Osteoblast (primary cell): ENCODE measurements at regions not wholly inside any gene's neighbourhood (a gene's known extent, or its start where the extent isn't known, plus 50 kb on each side); places are given as distances from the start of the nearest gene placed in this dataset.

Source experiments
- DNase-seq: peaks from one replicate; pipeline ENCODE4 v3.0.0; 2011; ENCODE audit warnings: low spot score, mixed read lengths; ENCODE audit not compliant: insufficient read length; ENCODE audit errors: missing footprints
- H2AFZ ChIP-seq: 2 replicates; pipeline ENCODE4 v1.6.0; 2011; ENCODE audit warnings: mild to moderate bottlenecking, low read length
- H3K27ac ChIP-seq: 2 replicates; pipeline ENCODE4 v1.5.1; 2011; ENCODE audit warnings: mild to moderate bottlenecking, low read depth, low read length, moderate library complexity
- H3K27me3 ChIP-seq: 2 replicates; pipeline ENCODE4 v1.6.0; 2012; ENCODE audit warnings: mild to moderate bottlenecking, control low read depth, inconsistent platforms, low read length, moderate library complexity; ENCODE audit not compliant: insufficient read depth
- H3K36me3 ChIP-seq: 2 replicates; pipeline ENCODE4 v1.5.1; 2011; ENCODE audit warnings: mild to moderate bottlenecking, low read length, control low read depth, moderate library complexity; ENCODE audit not compliant: insufficient read depth
- H3K4me1 ChIP-seq: 2 replicates; pipeline ENCODE4 v1.5.1; 2011; ENCODE audit warnings: mild to moderate bottlenecking, low read length, control low read depth, moderate library complexity; ENCODE audit not compliant: insufficient read depth
- H3K4me2 ChIP-seq: 2 replicates; pipeline ENCODE4 v1.6.0; 2011; ENCODE audit warnings: mild to moderate bottlenecking, low read length; ENCODE audit not compliant: insufficient read depth
- H3K4me3 ChIP-seq: fragments of 200-600 bp; sonication (generic); 3 replicates; pipeline ENCODE4 v1.5.1; 2012; ENCODE audit warnings: mild to moderate bottlenecking, low read length, inconsistent platforms; ENCODE audit not compliant: insufficient read depth
- H3K79me2 ChIP-seq: 2 replicates; pipeline ENCODE4 v1.6.0; 2012; ENCODE audit warnings: mild to moderate bottlenecking, low read length, control low read depth, inconsistent platforms; ENCODE audit not compliant: insufficient read depth
- H3K9me3 ChIP-seq: 2 replicates; pipeline ENCODE4 v1.5.1; 2011; ENCODE audit warnings: low read depth, low read length, control low read depth
- H4K20me1 ChIP-seq: 2 replicates; pipeline ENCODE4 v1.6.0; 2012; ENCODE audit warnings: mild to moderate bottlenecking, low read length, control low read depth; ENCODE audit not compliant: insufficient read depth
- CTCF ChIP-seq: IDR thresholded peaks from 2 replicates; pipeline ENCODE4 v1.5.1; 2011; ENCODE audit warnings: mild to moderate bottlenecking, low read depth, low read length, moderate library complexity; ENCODE audit errors: extremely low read depth

- TF ChIP-seq CTCF = no peak
- Histone ChIP-seq H4K20me1 (no peaks in the 10 kb centered on the region), H3K27ac (no peak overlapping the region), H3K27me3 (no peaks in the 10 kb centered on the region), H3K9me3 (no peaks in the 10 kb centered on the region), H3K79me2 (no peaks in the 10 kb centered on the region), H2AFZ (no peak overlapping the region), H3K4me1 (no peaks in the 10 kb centered on the region), H3K4me3 (no peak overlapping the region), H3K4me2 (no peak overlapping the region), H3K36me3 (no peaks in the 10 kb centered on the region)
- DNase-seq = no peak
Observed at GRCh38 chr13:77437267-77437666, 98.2 kb upstream of the SCEL start.

- no peaks in the 10 kb centered on the region for H3K79me2 ChIP-seq
- no peaks in the 10 kb centered on the region for H3K27me3 ChIP-seq
- no peak overlapping the region for H3K4me2 ChIP-seq
- no peaks in the 10 kb centered on the region for H3K9me3 ChIP-seq
- H3K4me3 ChIP-seq = no peak overlapping the region
- H4K20me1 ChIP-seq = no peaks in the 10 kb centered on the region
- no peak for DNase-seq
- H3K27ac ChIP-seq = no peak overlapping the region
- no peak for TF ChIP-seq CTCF
- H2AFZ ChIP-seq = no peak overlapping the region
- H3K4me1 ChIP-seq = no peaks in the 10 kb centered on the region
- no peaks in the 10 kb centered on the region for H3K36me3 ChIP-seq
Observed at GRCh38 chr13:77434289-77434688, 101.2 kb upstream of the SCEL start.

GRCh38 chr13:77431449-77431848, 104.1 kb upstream of the SCEL start:
- Histone ChIP-seq H3K4me3 (no peak overlapping the region), H3K79me2 (no peaks in the 10 kb centered on the region), H3K36me3 (no peaks in the 10 kb centered on the region), H3K27me3 (no peaks in the 10 kb centered on the region), H3K4me2 (no peak overlapping the region), H3K9me3 (no peaks in the 10 kb centered on the region), H2AFZ (no peak overlapping the region), H3K4me1 (no peaks in the 10 kb centered on the region), H3K27ac (no peak overlapping the region), H4K20me1 (no peaks in the 10 kb centered on the region)
- no peak for TF ChIP-seq CTCF
- no peak for DNase-seq

GRCh38 chr13:77430377-77430951, 103.6 kb upstream of the MYCBP2 start:
- no peak overlapping the region for H2AFZ ChIP-seq
- no peak for DNase-seq
- H3K27me3 ChIP-seq = no peaks in the 10 kb centered on the region
- no peak overlapping the region for H3K4me3 ChIP-seq
- no peaks in the 10 kb centered on the region for H3K36me3 ChIP-seq
- H3K27ac ChIP-seq = no peak overlapping the region
- H3K4me1 ChIP-seq = no peaks in the 10 kb centered on the region
- no peak for TF ChIP-seq CTCF
- H3K79me2 ChIP-seq = no peaks in the 10 kb centered on the region
- H3K4me2 ChIP-seq = no peak overlapping the region
- H3K9me3 ChIP-seq = no peaks in the 10 kb centered on the region
- no peaks in the 10 kb centered on the region for H4K20me1 ChIP-seq
